Neural progenitor cell (in vitro differentiated cells): ENCODE measurements at regions not wholly inside any gene's neighbourhood (a gene's known extent, or its start where the extent isn't known, plus 50 kb on each side); places are given as distances from the start of the nearest gene placed in this dataset.
"Not testable (repeated sequence)": the region's sequence is repeated elsewhere in the genome, so short reads cannot be mapped to it uniquely, and the experiment has no call there.

Experiments
- DNase-seq: peaks from one replicate; pipeline ENCODE4 v3.0.0-alpha.2; 2016; ENCODE audit warnings: low spot score
- H2AFZ ChIP-seq: fragments of 200-600 bp; sonication (generic); replicated peaks from 2 replicates; pipeline ENCODE4 v1.6.1; 2016; ENCODE audit warnings: antibody characterized with exemption
- H3F3A ChIP-seq: fragments of 200-600 bp; sonication (generic); 2 replicates; pipeline ENCODE4 v1.6.1; 2016; ENCODE audit warnings: antibody characterized with exemption, low read depth
- H3K27ac ChIP-seq: fragments of 200-600 bp; sonication (generic); 2 replicates; pipeline ENCODE4 v1.5.1; 2016; ENCODE audit warnings: mild to moderate bottlenecking
- H3K27me3 ChIP-seq: fragments of 200-600 bp; sonication (generic); 2 replicates; pipeline ENCODE4 v1.6.1; 2016; ENCODE audit warnings: mild to moderate bottlenecking, moderate library complexity
- H3K36me3 ChIP-seq: fragments of 200-600 bp; sonication (generic); 2 replicates; pipeline ENCODE4 v1.5.1; 2016
- H3K4me1 ChIP-seq: fragments of 200-600 bp; sonication (generic); 2 replicates; pipeline ENCODE4 v1.6.1; 2016; ENCODE audit warnings: mixed run types
- H3K4me2 ChIP-seq: fragments of 200-600 bp; sonication (generic); 2 replicates; pipeline ENCODE4 v1.6.1; 2016
- H3K4me3 ChIP-seq: fragments of 200-600 bp; sonication (generic); 2 replicates; pipeline ENCODE4 v1.5.1; 2016
- H3K79me2 ChIP-seq: fragments of 200-600 bp; sonication (generic); 2 replicates; pipeline ENCODE4 v1.6.1; 2016; ENCODE audit warnings: low read depth
- H3K9ac ChIP-seq: fragments of 200-600 bp; sonication (generic); 2 replicates; pipeline ENCODE4 v1.6.1; 2016
- H3K9me3 ChIP-seq: fragments of 200-600 bp; sonication (generic); 2 replicates; pipeline ENCODE4 v1.5.1; 2016; ENCODE audit warnings: low read depth
- H4K20me1 ChIP-seq: fragments of 200-600 bp; sonication (generic); 2 replicates; pipeline ENCODE4 v1.6.1; 2016; ENCODE audit warnings: low read depth
- H3K27ac Mint-ChIP-seq: 3 replicates; pipeline ENCODE4 v1.8.0; 2021; ENCODE audit warnings: mixed read lengths
- H3K27me3 Mint-ChIP-seq: 2 replicates; pipeline ENCODE4 v1.8.0; 2022; ENCODE audit warnings: low read depth, mild to moderate bottlenecking, inconsistent platforms, moderate library complexity, mixed read lengths; ENCODE audit not compliant: insufficient read depth
- H3K36me3 Mint-ChIP-seq: 3 replicates; pipeline ENCODE4 v1.8.0; 2021; ENCODE audit warnings: mixed read lengths
- H3K4me1 Mint-ChIP-seq: 3 replicates; pipeline ENCODE4 v1.8.0; 2021; ENCODE audit warnings: mixed read lengths
- H3K4me3 Mint-ChIP-seq: 3 replicates; pipeline ENCODE4 v1.8.0; 2021; ENCODE audit warnings: mild to moderate bottlenecking, moderate library complexity, mixed read lengths
- H3K9me3 Mint-ChIP-seq: 3 replicates; pipeline ENCODE4 v1.8.0; 2020; ENCODE audit warnings: mixed read lengths
- EZH2 ChIP-seq: fragments of 200-600 bp; sonication (generic); IDR thresholded peaks from 2 replicates; pipeline ENCODE4 v1.6.1; 2017; ENCODE audit warnings: antibody characterized with exemption, mild to moderate bottlenecking, moderate library complexity
- EZH2phosphoT487 ChIP-seq: fragments of 200-600 bp; sonication (generic); IDR thresholded peaks from 2 replicates; pipeline ENCODE4 v1.6.1; 2017; ENCODE audit warnings: antibody characterized with exemption
- TF ChIP-seq, protein P1 (sequence below): fragments of 200-600 bp; sonication (generic); IDR thresholded peaks from 2 replicates; pipeline ENCODE4 v1.5.1; 2017; ENCODE audit warnings: antibody characterized with exemption, mild to moderate bottlenecking

GRCh38 chr4:91684955-91685354, 618.8 kb upstream of the GRID2 start:
- no peak overlapping the region for H3K4me2 ChIP-seq
- H3K36me3 ChIP-seq: no peaks in the 10 kb centered on the region
- H3K27me3 ChIP-seq: no peaks in the 10 kb centered on the region
- no peaks in the 10 kb centered on the region for H3F3A ChIP-seq
- H2AFZ ChIP-seq: no peak overlapping the region
- H3K4me3 Mint-ChIP-seq: no peak overlapping the region
- H3K4me3 ChIP-seq: no peak overlapping the region
- TF ChIP-seq, protein P1, sequence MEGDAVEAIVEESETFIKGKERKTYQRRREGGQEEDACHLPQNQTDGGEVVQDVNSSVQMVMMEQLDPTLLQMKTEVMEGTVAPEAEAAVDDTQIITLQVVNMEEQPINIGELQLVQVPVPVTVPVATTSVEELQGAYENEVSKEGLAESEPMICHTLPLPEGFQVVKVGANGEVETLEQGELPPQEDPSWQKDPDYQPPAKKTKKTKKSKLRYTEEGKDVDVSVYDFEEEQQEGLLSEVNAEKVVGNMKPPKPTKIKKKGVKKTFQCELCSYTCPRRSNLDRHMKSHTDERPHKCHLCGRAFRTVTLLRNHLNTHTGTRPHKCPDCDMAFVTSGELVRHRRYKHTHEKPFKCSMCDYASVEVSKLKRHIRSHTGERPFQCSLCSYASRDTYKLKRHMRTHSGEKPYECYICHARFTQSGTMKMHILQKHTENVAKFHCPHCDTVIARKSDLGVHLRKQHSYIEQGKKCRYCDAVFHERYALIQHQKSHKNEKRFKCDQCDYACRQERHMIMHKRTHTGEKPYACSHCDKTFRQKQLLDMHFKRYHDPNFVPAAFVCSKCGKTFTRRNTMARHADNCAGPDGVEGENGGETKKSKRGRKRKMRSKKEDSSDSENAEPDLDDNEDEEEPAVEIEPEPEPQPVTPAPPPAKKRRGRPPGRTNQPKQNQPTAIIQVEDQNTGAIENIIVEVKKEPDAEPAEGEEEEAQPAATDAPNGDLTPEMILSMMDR: no peak
- TF ChIP-seq EZH2: no peak
- no peak for TF ChIP-seq EZH2phosphoT487
- H3K79me2 ChIP-seq: no peaks in the 10 kb centered on the region
- no peaks in the 10 kb centered on the region for H4K20me1 ChIP-seq
- H3K4me1 ChIP-seq: no peaks in the 10 kb centered on the region
- H3K9me3 Mint-ChIP-seq: no peaks in the 10 kb centered on the region
- no peaks in the 10 kb centered on the region for H3K9me3 ChIP-seq
- H3K27ac ChIP-seq: no peak overlapping the region
- H3K9ac ChIP-seq: no peak overlapping the region
- peaks cover 3% of the 10 kb centered on the region for H3K27me3 Mint-ChIP-seq
- no peak for DNase-seq
- H3K36me3 Mint-ChIP-seq: no peaks in the 10 kb centered on the region
- H3K4me1 Mint-ChIP-seq: peaks cover 2% of the 10 kb centered on the region
- no peak overlapping the region for H3K27ac Mint-ChIP-seq

GRCh38 chr4:91688413-91688812, 615.4 kb upstream of the GRID2 start:
- Mint-ChIP-seq H3K27me3 (no peaks in the 10 kb centered on the region), H3K4me3 (no peak overlapping the region), H3K36me3 (no peaks in the 10 kb centered on the region), H3K4me1 (no peaks in the 10 kb centered on the region), H3K27ac (no peak overlapping the region), H3K9me3 (no peaks in the 10 kb centered on the region)
- TF ChIP-seq, protein P1: no peak
- no peak for TF ChIP-seq EZH2
- Histone ChIP-seq H3F3A (no peaks in the 10 kb centered on the region), H3K36me3 (no peaks in the 10 kb centered on the region), H3K4me3 (no peak overlapping the region), H3K4me2 (no peak overlapping the region), H4K20me1 (no peaks in the 10 kb centered on the region), H3K27ac (no peak overlapping the region), H3K9ac (no peak overlapping the region), H2AFZ (no peak overlapping the region), H3K27me3 (no peaks in the 10 kb centered on the region), H3K79me2 (no peaks in the 10 kb centered on the region), H3K4me1 (no peaks in the 10 kb centered on the region), H3K9me3 (no peaks in the 10 kb centered on the region)
- DNase-seq: no peak

- H3K4me1 ChIP-seq, H4K20me1 ChIP-seq, H3K36me3 Mint-ChIP-seq, H3K27ac Mint-ChIP-seq, H3K9me3 Mint-ChIP-seq, H3K79me2 ChIP-seq, H3K27me3 ChIP-seq, DNase-seq, H3K36me3 ChIP-seq, H3K9me3 ChIP-seq, H3K27me3 Mint-ChIP-seq, H3K4me3 Mint-ChIP-seq, H3F3A ChIP-seq, H3K4me2 ChIP-seq, H3K9ac ChIP-seq, H3K27ac ChIP-seq, H3K4me1 Mint-ChIP-seq, H3K4me3 ChIP-seq, H2AFZ ChIP-seq: not testable (repeated sequence)
These were observed 604.1 kb upstream of the GRID2 start for GRCh38 chr4:91699691-91700090.

- H3K27ac Mint-ChIP-seq: no peak overlapping the region
- no peaks in the 10 kb centered on the region for H3K9me3 Mint-ChIP-seq
- H3K36me3 Mint-ChIP-seq: no peaks in the 10 kb centered on the region
- no peaks in the 10 kb centered on the region for H3K36me3 ChIP-seq
- no peaks in the 10 kb centered on the region for H3K4me1 ChIP-seq
- H3K4me3 Mint-ChIP-seq: no peak overlapping the region
- no peaks in the 10 kb centered on the region for H3K4me1 Mint-ChIP-seq
- no peak overlapping the region for H3K27ac ChIP-seq
- H3K4me2 ChIP-seq: no peak overlapping the region
- no peaks in the 10 kb centered on the region for H3K9me3 ChIP-seq
- no peak for TF ChIP-seq EZH2
- no peak for TF ChIP-seq EZH2phosphoT487
- TF ChIP-seq, protein P1: no peak
- H3K4me3 ChIP-seq: no peak overlapping the region
- H3K9ac ChIP-seq: no peak overlapping the region
- no peaks in the 10 kb centered on the region for H4K20me1 ChIP-seq
- H3K27me3 ChIP-seq: no peaks in the 10 kb centered on the region
- no peak for DNase-seq
- H3K79me2 ChIP-seq: no peaks in the 10 kb centered on the region
- H2AFZ ChIP-seq: no peak overlapping the region
- H3F3A ChIP-seq: no peaks in the 10 kb centered on the region
- H3K27me3 Mint-ChIP-seq: no peaks in the 10 kb centered on the region
These were observed 573.9 kb upstream of the GRID2 start for GRCh38 chr4:91729851-91730250.
